Transverse colon (tissue), 4 donors: ENCODE measurements at regions not wholly inside any gene's neighbourhood (a gene's known extent, or its start where the extent isn't known, plus 50 kb on each side); places are given as distances from the start of the nearest gene placed in this dataset.

Source experiments
- DNase-seq: peaks from one replicate; pipeline ENCODE4 v3.0.0-alpha.2; 2019
- H3K27ac ChIP-seq, 4 donors: fragments of 200-600 bp; sonication (generic); 2 replicates each; pipeline ENCODE4 v1.5.1; 2016 to 2018; ENCODE audit warnings: inconsistent platforms in 4 of 4
- H3K27me3 ChIP-seq: fragments of 200-600 bp; sonication (generic); 2 replicates; pipeline ENCODE4 v1.5.1; 2017; ENCODE audit warnings: inconsistent platforms
- H3K36me3 ChIP-seq, 4 donors: fragments of 200-600 bp; sonication (generic); 2 replicates each; pipeline ENCODE4 v1.5.1; 2017 to 2019; ENCODE audit warnings: inconsistent platforms in 4 of 4
- H3K4me1 ChIP-seq, 4 donors: fragments of 200-600 bp; sonication (generic); 2 replicates each; pipeline ENCODE4 v1.5.1; 2017 to 2020; ENCODE audit warnings: inconsistent platforms in 4 of 4
- H3K4me3 ChIP-seq, 4 donors: fragments of 200-600 bp; sonication (generic); 1 replicate in 1 of 4; 2 replicates in 3 of 4; pipeline versions ENCODE4 v1.5.1 to v1.6.1; 2017 to 2019; ENCODE audit warnings: inconsistent platforms in 4 of 4
- H3K9me3 ChIP-seq, 2 donors: fragments of 200-600 bp; sonication (generic); 2 replicates each; pipeline ENCODE4 v1.5.1; 2017 to 2019; ENCODE audit warnings: inconsistent platforms in 2 of 2
- EP300 ChIP-seq: sonication (generic); formaldehyde crosslinking; IDR thresholded peaks from one replicate; pipeline ENCODE4 v1.6.1; 2017; ENCODE audit warnings: antibody characterized with exemption, low read depth
- POLR2A ChIP-seq: fragments of 450-650 bp; IDR thresholded peaks from one replicate; pipeline ENCODE4 v1.6.1; 2016; ENCODE audit warnings: antibody characterized with exemption, mild to moderate bottlenecking, moderate library complexity
- POLR2AphosphoS5 ChIP-seq, 3 donors: sonication (generic); formaldehyde crosslinking; IDR thresholded peaks; one replicate each; pipeline ENCODE4 v1.6.1; 2016; ENCODE audit warnings: antibody characterized with exemption in 3 of 3
- WGBS, 2 donors: methylation state at CpG; one replicate each; pipeline ENCODE4 v1.1.5; 2018; ENCODE audit warnings: low coverage in 1 of 2; 5-methylcytosine and 5-hydroxymethylcytosine counted together
- in situ Hi-C, 4 donors: fragments of 200-750 bp; cut with MboI; loops; one replicate each; pipeline versions ENCODE4 v1.15.0 to v1.15.1; 2017; ENCODE audit warnings: low sequenced_read_pairs in 3 of 4, low pct_ligation_motif_present in 1 of 4, low pct_unique_long_range_greater_than_20kb in 1 of 4
- intact Hi-C: fragments of 100-400 bp; cut with DNase I; formaldehyde crosslinking; loops from one replicate; pipeline ENCODE4 v1.15.1; 2023; ENCODE audit warnings: low total_unique reads
- small RNA-seq, 4 donors: library from RNA; depleted of rRNA; stranded (forward); fragments of <200 nt; gene quantifications; one replicate each; pipeline ENCODE3, GENCODE V24; 2016
- TF ChIP-seq, protein P1 (sequence below), 5 experiments: fragments of 200-600 bp in 3 of 5; fragments of 450-650 bp in 2 of 5; sonication (generic) in 3 of 5; IDR thresholded peaks; 1 replicate in 2 of 5; 2 replicates in 3 of 5; pipeline ENCODE4 v1.5.1; 2016 to 2017; ENCODE audit warnings: antibody characterized with exemption in 5 of 5, inconsistent platforms in 3 of 5, mild to moderate bottlenecking in 2 of 5, moderate library complexity in 1 of 5

DNA sequence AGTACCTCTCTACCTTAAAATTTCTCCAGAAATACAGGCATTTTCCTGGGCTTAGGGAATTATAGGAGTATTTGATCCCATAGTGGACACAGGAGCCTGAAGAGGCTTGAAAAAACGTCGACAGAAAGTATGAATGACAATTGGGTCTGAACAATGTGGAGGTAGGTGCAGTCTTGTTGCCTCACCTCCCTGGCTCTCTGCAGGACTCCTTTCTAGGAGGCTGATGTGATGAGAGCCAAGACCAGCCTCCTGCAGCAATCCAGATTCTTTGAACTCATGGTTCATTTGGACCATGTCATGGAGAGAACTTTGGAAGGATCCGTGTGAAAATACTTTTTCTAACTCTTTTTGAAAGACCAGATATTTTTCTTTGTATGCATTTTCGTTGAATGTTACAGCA lies 50.5 kb upstream of the MTF2 start:
- Histone ChIP-seq H3K4me1 (no peaks in the 10 kb centered on the region), H3K27me3 (no peaks in the 10 kb centered on the region), H3K4me3 (no peak overlapping the region), H3K36me3 (no peaks in the 10 kb centered on the region), H3K9me3 (no peaks in the 10 kb centered on the region), H3K27ac (no peak overlapping the region)
- in situ Hi-C loops: no loop called here
- no peak for DNase-seq
- intact Hi-C loops: no loop called here
- TF ChIP-seq, protein P1, sequence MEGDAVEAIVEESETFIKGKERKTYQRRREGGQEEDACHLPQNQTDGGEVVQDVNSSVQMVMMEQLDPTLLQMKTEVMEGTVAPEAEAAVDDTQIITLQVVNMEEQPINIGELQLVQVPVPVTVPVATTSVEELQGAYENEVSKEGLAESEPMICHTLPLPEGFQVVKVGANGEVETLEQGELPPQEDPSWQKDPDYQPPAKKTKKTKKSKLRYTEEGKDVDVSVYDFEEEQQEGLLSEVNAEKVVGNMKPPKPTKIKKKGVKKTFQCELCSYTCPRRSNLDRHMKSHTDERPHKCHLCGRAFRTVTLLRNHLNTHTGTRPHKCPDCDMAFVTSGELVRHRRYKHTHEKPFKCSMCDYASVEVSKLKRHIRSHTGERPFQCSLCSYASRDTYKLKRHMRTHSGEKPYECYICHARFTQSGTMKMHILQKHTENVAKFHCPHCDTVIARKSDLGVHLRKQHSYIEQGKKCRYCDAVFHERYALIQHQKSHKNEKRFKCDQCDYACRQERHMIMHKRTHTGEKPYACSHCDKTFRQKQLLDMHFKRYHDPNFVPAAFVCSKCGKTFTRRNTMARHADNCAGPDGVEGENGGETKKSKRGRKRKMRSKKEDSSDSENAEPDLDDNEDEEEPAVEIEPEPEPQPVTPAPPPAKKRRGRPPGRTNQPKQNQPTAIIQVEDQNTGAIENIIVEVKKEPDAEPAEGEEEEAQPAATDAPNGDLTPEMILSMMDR (IDR thresholded peaks at IDR 0.05): no peak
- TF ChIP-seq EP300 (no peak), POLR2A (no peak), POLR2AphosphoS5 (IDR thresholded peaks at IDR 0.05) (no peak)
- 37 to 59% methylated on average over 3 to 4 of the region's 4 CpGs for WGBS, 2 donors

Small RNAs in the stretch of these regions (small RNA-seq; reads per million reads assigned to genes)
- gene RF00019 (0 reads per million in 4 donors), gene RN7SKP123 (0 reads per million in 4 donors)
